Small intestine (tissue), 7 donors: ENCODE measurements at regions not wholly inside any gene's neighbourhood (a gene's known extent, or its start where the extent isn't known, plus 50 kb on each side); places are given as distances from the start of the nearest gene placed in this dataset.

Source experiments
- DNase-seq, 2 donors: peaks; one replicate each; pipeline versions ENCODE4 v3.0.0 to v3.0.0-alpha.2; 2013
- FAIRE-seq: peaks from 2 replicates; lab custom pipeline; 2012; peaks lifted over from hg19 to GRCh38; lab: Jason Lieb, UNC
- H3K27ac ChIP-seq, 3 donors: one replicate each; pipeline ENCODE4 v1.5.1; 2013; ENCODE audit warnings: low read length in 2 of 3, mild to moderate bottlenecking in 2 of 3, control low read depth in 1 of 3, inconsistent platforms in 1 of 3, low read depth in 1 of 3, moderate library complexity in 1 of 3
- H3K27me3 ChIP-seq, 3 donors: one replicate each; pipeline ENCODE4 v1.6.1; 2013; ENCODE audit warnings: low read length in 3 of 3, inconsistent platforms in 1 of 3; ENCODE audit not compliant: control insufficient read depth in 3 of 3, insufficient read depth in 3 of 3
- H3K36me3 ChIP-seq, 3 donors: one replicate each; pipeline ENCODE4 v1.6.1; 2013; ENCODE audit warnings: low read length in 3 of 3, inconsistent platforms in 1 of 3, low read depth in 1 of 3, mild to moderate bottlenecking in 1 of 3, moderate library complexity in 1 of 3; ENCODE audit not compliant: control insufficient read depth in 3 of 3, insufficient read depth in 2 of 3
- H3K4me1 ChIP-seq, 3 donors: one replicate each; pipeline ENCODE4 v1.6.1; 2013; ENCODE audit warnings: low read length in 2 of 3, inconsistent platforms in 1 of 3, low read depth in 1 of 3, mild to moderate bottlenecking in 1 of 3, moderate library complexity in 1 of 3; ENCODE audit not compliant: control insufficient read depth in 3 of 3, insufficient read depth in 2 of 3
- H3K4me3 ChIP-seq, 3 donors: one replicate each; pipeline ENCODE4 v1.5.1; 2013; ENCODE audit warnings: low read length in 3 of 3, control low read depth in 1 of 3, inconsistent platforms in 1 of 3, low read depth in 1 of 3, mild to moderate bottlenecking in 1 of 3, moderate library complexity in 1 of 3
- H3K9me3 ChIP-seq, 2 donors: one replicate each; pipeline ENCODE4 v1.6.1; 2013; ENCODE audit warnings: low read depth in 1 of 2, low read length in 1 of 2; ENCODE audit not compliant: control insufficient read depth in 2 of 2, insufficient read depth in 1 of 2
- WGBS, 3 donors: extraction: QIAGEN DNeasy Blood & Tissue Kit; methylation state at CpG; one replicate each; pipeline ENCODE4 v1.1.7; 2013; 5-methylcytosine and 5-hydroxymethylcytosine counted together
- donor health status: healthy with polysubstance abuse.
- donor health status: control.
- donor health status: control.
- donor health status: Bipolar disorder and iron deficiency.
- donor health status: healthy.

DNA sequence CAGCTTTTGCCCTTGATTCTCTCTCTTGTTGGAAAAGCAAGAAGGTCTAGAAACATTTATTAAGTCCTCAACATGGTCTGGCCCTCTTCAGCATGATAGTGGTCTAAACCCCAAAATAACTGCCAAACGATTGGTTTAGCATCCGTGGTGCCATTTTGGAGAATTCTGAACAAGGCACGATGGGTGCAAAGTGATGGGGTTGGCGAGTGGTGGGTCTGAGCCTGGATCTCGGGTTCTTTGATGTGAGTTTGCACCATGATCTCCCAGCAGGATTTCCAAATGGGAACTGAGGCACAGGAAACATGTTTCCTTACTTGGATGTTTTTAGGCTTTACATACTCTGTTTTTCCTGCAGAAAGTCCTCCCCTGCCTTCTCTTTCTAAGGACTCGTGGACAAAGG lies 240.3 kb downstream of the MYCN start:
- Histone ChIP-seq H3K36me3 (no peaks in the 10 kb centered on the region), H3K4me3 (no peak overlapping the region), H3K4me1 (peaks cover 0 to 4% (median 0%) of the 10 kb centered on the region in 3 donors), H3K27ac (no peak overlapping the region), H3K27me3 (no peaks in the 10 kb centered on the region), H3K9me3 (no peaks in the 10 kb centered on the region)
- no peak for DNase-seq
- WGBS, 3 donors: 87 to 91% (median 90%) methylated on average over 6 of the region's 6 CpGs
- no peak for FAIRE-seq

DNA sequence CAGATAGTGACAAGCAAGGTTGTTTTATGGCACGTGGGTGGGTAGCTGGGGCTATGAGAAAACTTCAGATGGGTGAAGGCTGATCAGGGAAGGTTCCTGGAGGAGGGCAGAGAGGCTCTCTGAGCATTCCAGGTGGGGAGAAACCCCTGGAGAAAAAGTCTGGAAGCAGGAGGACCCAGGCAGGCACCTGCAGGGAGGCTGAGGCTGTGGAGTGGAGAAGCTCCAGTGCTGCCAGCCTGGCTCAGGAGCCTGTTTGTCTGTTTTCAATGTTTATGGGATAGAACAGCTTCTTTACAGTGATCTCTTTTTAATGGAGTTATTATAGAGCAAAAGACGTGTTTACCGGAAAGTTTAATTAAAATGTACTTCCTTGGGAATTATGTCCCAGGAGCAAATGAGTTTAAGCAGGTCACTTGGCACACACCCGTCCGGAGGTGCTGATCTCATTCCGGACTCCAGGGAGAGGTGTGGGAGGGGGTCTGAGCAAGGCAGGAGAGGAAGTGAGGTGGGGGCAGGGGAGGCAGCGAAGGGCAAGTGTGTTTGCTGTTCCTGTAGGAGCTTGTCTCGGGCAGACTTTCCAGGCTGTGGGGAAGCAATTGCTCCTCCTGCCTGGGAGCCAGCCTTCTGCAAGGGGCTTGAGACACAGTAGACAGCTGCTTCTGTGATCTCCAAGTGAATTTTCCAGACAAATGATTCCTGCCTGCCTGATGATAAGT lies 239.5 kb downstream of the MYCN start:
- 27 to 45% (median 44%) methylated on average over 8 of the region's 8 CpGs for WGBS, 3 donors
- Histone ChIP-seq H3K4me1 (peaks cover 0 to 4% (median 0%) of the 10 kb centered on the region in 3 donors), H3K27ac (no peak overlapping the region), H3K36me3 (no peaks in the 10 kb centered on the region), H3K27me3 (no peaks in the 10 kb centered on the region), H3K4me3 (no peak overlapping the region), H3K9me3 (no peaks in the 10 kb centered on the region)
- peak in 1 of 2 donors; percentile 18 for DNase-seq
- FAIRE-seq: no peak

DNA sequence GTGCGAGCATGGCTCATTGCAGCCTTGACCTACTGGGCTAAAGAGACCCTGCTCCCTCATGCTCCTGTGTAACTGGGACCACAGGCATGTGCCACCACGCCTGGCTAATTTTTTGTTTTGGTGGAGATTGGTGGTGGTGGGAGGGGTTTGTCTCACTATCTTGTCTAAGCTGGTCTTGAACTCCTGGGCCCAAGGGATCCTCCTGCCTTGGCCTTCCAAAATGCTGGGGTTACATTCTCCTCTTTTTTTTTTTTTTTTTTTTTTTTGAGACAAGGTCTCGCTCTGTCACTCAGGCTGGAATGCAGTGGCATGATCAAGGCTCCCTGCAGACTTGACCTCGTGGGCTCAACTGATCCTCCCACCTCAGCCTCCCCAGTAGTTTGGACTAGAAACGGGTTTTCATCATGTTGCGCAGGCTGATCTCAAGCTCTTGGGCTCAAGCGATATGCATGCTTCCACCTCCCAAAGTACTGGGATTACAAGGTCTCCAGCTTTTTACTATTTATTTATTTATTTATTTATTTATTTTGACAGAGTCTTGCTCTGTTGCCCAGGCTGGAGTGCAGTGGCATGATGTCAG lies 238.3 kb downstream of the MYCN start:
- no peak overlapping the region for H3K27ac ChIP-seq
- DNase-seq (no peak), FAIRE-seq (no peak)
- H3K36me3 ChIP-seq: no peaks in the 10 kb centered on the region
- peaks cover 0 to 4% (median 0%) of the 10 kb centered on the region in 3 donors for H3K4me1 ChIP-seq
- WGBS, 3 donors: 92 to 93% (median 93%) methylated on average over 7 of the region's 7 CpGs
- H3K27me3 ChIP-seq: no peaks in the 10 kb centered on the region
- no peak overlapping the region for H3K4me3 ChIP-seq
- H3K9me3 ChIP-seq: no peaks in the 10 kb centered on the region

DNA sequence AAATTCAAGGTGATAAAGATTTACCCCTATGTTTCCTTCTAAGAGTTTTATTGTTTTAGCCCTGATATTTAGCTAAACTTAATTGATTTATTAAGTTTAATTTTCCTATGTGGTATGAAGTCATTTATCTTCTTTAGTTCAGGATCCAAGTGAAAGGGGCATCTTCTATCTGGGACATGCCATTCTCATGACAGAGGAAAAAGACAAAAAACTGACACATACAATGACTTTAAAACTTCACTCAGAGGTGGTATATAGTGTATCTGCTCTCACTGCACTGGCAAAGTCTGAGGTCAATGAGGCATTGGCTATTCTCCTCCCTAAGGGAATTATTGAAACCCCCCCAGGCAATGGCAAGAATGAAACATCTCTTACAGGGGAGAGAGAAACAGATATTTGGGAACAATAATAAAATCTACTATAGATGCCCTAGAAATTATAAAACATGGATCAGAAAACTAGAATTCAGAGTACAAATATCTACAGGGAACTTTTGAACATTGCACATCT lies 237.4 kb downstream of the MYCN start:
- Histone ChIP-seq H3K4me1 (peaks cover 0 to 4% (median 0%) of the 10 kb centered on the region in 3 donors), H3K36me3 (no peaks in the 10 kb centered on the region), H3K4me3 (no peak overlapping the region), H3K27ac (no peak overlapping the region), H3K9me3 (no peaks in the 10 kb centered on the region), H3K27me3 (no peaks in the 10 kb centered on the region)
- FAIRE-seq (no peak), DNase-seq (no peak)

DNA sequence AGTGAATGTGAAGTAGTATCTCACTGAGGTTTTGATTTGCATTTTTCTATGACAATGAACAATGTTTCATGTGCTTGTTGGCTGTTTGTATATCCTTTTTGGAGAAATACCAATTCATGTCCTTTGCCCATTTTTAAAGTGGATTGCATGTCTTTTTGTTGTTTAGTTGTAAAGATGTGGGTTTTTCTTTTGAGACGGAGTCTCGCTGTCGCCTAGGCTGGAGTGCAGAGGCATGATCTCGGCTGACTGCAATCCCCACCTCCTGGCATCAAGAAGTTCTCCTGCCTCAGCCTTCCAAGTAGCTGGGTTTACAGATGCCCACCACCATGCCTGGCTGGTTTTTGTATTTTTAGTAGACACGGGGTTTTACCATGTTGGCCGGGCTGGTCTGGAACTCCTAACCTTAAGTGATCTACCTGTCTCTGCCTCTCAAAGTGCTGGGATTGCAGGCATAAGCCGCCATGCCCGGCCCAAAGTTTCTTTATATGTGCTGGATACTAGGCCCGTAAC lies 236.7 kb downstream of the MYCN start:
- Histone ChIP-seq H3K9me3 (no peaks in the 10 kb centered on the region), H3K36me3 (no peaks in the 10 kb centered on the region), H3K27ac (no peak overlapping the region), H3K4me3 (no peak overlapping the region), H3K27me3 (no peaks in the 10 kb centered on the region), H3K4me1 (peaks cover 0 to 4% (median 0%) of the 10 kb centered on the region in 3 donors)
- DNase-seq (no peak), FAIRE-seq (no peak)
- WGBS, 3 donors: 90 to 97% (median 92%) methylated on average over 9 of the region's 9 CpGs

DNA sequence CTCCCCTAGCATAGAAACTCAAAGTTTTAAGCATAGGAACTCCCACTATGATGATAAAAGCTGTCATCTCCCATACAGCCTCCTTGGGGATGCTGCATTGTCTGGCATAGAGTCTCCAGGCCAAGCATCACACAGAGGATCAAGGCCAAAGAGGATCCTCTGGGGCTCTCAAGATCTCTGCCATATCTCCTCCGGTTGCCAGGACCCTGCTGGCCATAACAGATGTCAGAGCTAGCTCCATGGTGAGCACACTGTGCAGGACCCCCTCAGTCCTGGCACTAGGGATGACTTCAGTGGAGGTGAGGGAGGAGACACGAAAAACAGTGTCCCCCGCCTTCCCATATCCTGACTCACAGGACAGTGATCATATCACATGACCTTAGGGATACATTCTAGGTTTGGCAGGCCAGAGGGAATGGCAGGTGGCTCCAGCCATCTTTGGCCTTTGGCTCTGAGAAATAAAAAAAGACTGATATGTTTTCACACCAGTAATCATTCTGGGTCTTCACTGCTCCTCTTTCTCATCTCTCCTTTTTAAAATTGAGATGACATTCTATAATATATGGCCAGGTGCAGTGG lies 235.0 kb downstream of the MYCN start:
- Histone ChIP-seq H3K27me3 (peaks cover 0 to 2% (median 0%) of the 10 kb centered on the region in 3 donors), H3K27ac (no peak overlapping the region), H3K36me3 (no peaks in the 10 kb centered on the region), H3K4me3 (no peak overlapping the region), H3K9me3 (no peaks in the 10 kb centered on the region), H3K4me1 (peaks cover 0 to 2% (median 0%) of the 10 kb centered on the region in 3 donors)
- 81 to 91% (median 87%) methylated on average over 3 of the region's 3 CpGs for WGBS, 3 donors
- no peak for DNase-seq
- no peak for FAIRE-seq

DNA sequence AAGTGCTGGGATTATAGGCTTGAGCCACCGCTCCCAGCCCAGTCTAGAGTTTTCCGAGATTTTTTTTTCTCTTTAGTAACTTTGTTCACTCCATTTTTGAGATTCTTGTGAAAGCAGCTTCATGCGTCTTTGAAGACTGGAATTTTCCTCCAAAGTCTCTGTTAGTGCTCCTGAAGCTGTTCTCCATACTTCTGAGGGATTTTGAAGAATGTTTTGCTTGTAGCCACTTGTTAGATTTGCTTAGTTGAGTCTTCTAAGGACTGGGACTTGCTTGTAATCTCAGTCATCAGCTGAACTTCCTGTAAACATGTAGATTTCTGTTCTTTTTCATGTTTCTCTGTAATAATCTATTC lies 234.3 kb downstream of the MYCN start:
- no peaks in the 10 kb centered on the region for H3K4me1 ChIP-seq
- H3K27ac ChIP-seq: no peak overlapping the region
- DNase-seq (no peak), FAIRE-seq (no peak)
- peaks cover 0 to 2% (median 0%) of the 10 kb centered on the region in 3 donors for H3K27me3 ChIP-seq
- no peak overlapping the region for H3K4me3 ChIP-seq
- H3K36me3 ChIP-seq: no peaks in the 10 kb centered on the region
- WGBS, 3 donors: 92 to 97% (median 93%) methylated on average over 3 of the region's 3 CpGs
- no peaks in the 10 kb centered on the region for H3K9me3 ChIP-seq

DNA sequence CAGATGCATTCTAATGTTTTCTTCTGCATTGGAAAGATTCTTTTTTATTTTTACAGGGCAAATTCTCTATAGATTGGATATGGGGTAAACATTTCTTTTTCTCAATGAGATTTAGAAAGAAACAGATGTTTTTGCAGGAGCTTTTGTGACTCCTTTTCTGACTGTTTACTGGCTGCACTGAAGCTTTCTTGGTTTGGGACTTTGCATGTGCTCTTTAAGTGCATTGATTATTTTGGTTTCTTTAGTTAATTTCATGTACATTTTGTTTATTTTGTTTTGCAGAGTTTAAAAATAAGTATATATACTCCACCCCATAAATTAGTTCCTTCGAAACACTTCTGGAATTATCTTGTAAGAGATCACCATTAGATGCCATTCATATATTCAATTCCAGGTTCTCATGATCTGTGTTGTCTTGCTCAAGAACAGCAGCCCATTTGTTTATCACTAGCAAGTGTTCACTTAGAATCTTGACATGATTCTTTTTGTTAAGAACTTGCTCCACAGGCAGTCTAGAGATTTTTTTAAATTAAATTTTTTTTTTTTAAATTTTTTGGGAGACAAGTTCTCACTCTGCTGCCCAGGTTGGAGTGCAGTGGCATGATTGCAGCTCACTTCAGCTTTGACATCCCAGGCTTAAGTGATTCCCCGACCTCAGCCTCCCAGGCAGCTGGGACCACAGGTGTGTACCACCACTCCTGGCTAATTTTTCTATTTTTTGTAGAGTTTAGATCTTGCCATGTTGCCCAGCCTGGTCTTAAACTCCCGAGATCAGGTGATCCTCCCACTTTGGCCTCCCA lies 233.7 kb downstream of the MYCN start:
- Histone ChIP-seq H3K27ac (no peak overlapping the region), H3K36me3 (no peaks in the 10 kb centered on the region), H3K4me3 (no peak overlapping the region), H3K27me3 (peaks cover 0 to 2% (median 0%) of the 10 kb centered on the region in 3 donors), H3K4me1 (no peaks in the 10 kb centered on the region), H3K9me3 (no peaks in the 10 kb centered on the region)
- 80 to 91% (median 82%) methylated on average over 3 of the region's 3 CpGs for WGBS, 3 donors
- no peak for FAIRE-seq
- DNase-seq: no peak
